Suppressor macrophage treated with lipopolysaccharide for 1 hour (primary cell): ENCODE measurements at regions not wholly inside any gene's neighbourhood (a gene's known extent, or its start where the extent isn't known, plus 50 kb on each side); places are given as distances from the start of the nearest gene placed in this dataset.

ENCODE experiments used
- DNase-seq, 3 donors: peaks; one replicate each; pipeline ENCODE4 v3.0.0-alpha.2; 2020 to 2022

- DNase-seq, result no peak
Measured at GRCh38 chr2:2824588-2824987, 493.5 kb upstream of the MYT1L start.

GRCh38 chr2:2823061-2823753 is 492.1 kb upstream of the MYT1L start:
- DNase-seq, result no peak

- DNase-seq, result no peak
Measured at GRCh38 chr2:2822143-2822542, 491.1 kb upstream of the MYT1L start.

- DNase-seq, result no peak
Measured at GRCh38 chr2:2812648-2813047, 481.6 kb upstream of the MYT1L start.

GRCh38 chr2:2812117-2812516 is 481.0 kb upstream of the MYT1L start:
- no peak for DNase-seq

GRCh38 chr2:2810504-2810903 is 479.4 kb upstream of the MYT1L start:
- no peak for DNase-seq

- no peak for DNase-seq
Measured at GRCh38 chr2:2809771-2810170, 478.7 kb upstream of the MYT1L start.

GRCh38 chr2:2808551-2809058 is 477.5 kb upstream of the MYT1L start:
- no peak for DNase-seq

- DNase-seq, result no peak
Measured at GRCh38 chr2:2806711-2807110, 475.6 kb upstream of the MYT1L start.

GRCh38 chr2:2805263-2805662 is 474.2 kb upstream of the MYT1L start:
- DNase-seq, result no peak

- no peak for DNase-seq
Measured at GRCh38 chr2:2804528-2804927, 473.5 kb upstream of the MYT1L start.

GRCh38 chr2:2801458-2801857 is 470.4 kb upstream of the MYT1L start:
- no peak for DNase-seq

- no peak for DNase-seq
Measured at GRCh38 chr2:2800697-2801096, 469.6 kb upstream of the MYT1L start.

GRCh38 chr2:2800001-2800400 is 468.9 kb upstream of the MYT1L start:
- no peak for DNase-seq

- DNase-seq, result no peak
Measured at GRCh38 chr2:2799151-2799697, 468.1 kb upstream of the MYT1L start.

- DNase-seq, result no peak
Measured at GRCh38 chr2:2798337-2798736, 467.3 kb upstream of the MYT1L start.

- DNase-seq, result no peak
Measured at GRCh38 chr2:2797797-2798196, 466.7 kb upstream of the MYT1L start.

- no peak for DNase-seq
Measured at GRCh38 chr2:2796207-2796606, 465.1 kb upstream of the MYT1L start.

- no peak for DNase-seq
Measured at GRCh38 chr2:2795438-2796091, 464.5 kb upstream of the MYT1L start.

- DNase-seq, result no peak
Measured at GRCh38 chr2:2793925-2794560, 463.0 kb upstream of the MYT1L start.

GRCh38 chr2:2793514-2793913 is 462.4 kb upstream of the MYT1L start:
- DNase-seq, result no peak

GRCh38 chr2:2791606-2792005 is 460.5 kb upstream of the MYT1L start:
- DNase-seq, result no peak

- DNase-seq, result no peak
Measured at GRCh38 chr2:2791031-2791430, 460.0 kb upstream of the MYT1L start.

- no peak for DNase-seq
Measured at GRCh38 chr2:2788076-2788475, 457.0 kb upstream of the MYT1L start.
